Prostate gland (tissue), 2 donors: ENCODE measurements at regions not wholly inside any gene's neighbourhood (a gene's known extent, or its start where the extent isn't known, plus 50 kb on each side); places are given as distances from the start of the nearest gene placed in this dataset.

Experiments
- DNase-seq: peaks from one replicate; pipeline ENCODE4 v3.0.0-alpha.2; 2019; ENCODE audit warnings: low spot score
- H3K27ac ChIP-seq, 2 donors: fragments of 200-600 bp; sonication (generic); 2 replicates each; pipeline ENCODE4 v1.5.1; 2017 to 2019
- H3K27me3 ChIP-seq: fragments of 200-600 bp; sonication (generic); replicated peaks from 2 replicates; pipeline ENCODE4 v1.5.1; 2019; ENCODE audit not compliant: insufficient read depth
- H3K36me3 ChIP-seq, 2 donors: fragments of 200-600 bp; sonication (generic); 1 replicate in 1 of 2; 2 replicates in 1 of 2; pipeline versions ENCODE4 v1.5.1 to v1.8.1; 2017 to 2019
- H3K4me1 ChIP-seq: fragments of 200-600 bp; sonication (generic); replicated peaks from 2 replicates; pipeline ENCODE4 v1.5.1; 2019
- H3K4me3 ChIP-seq, 2 donors: fragments of 200-600 bp; sonication (generic); 2 replicates each; pipeline ENCODE4 v1.5.1; 2017 to 2019
- H3K9me3 ChIP-seq: fragments of 200-600 bp; sonication (generic); 2 replicates; pipeline ENCODE4 v1.5.1; 2017
- POLR2A ChIP-seq: fragments of 450-650 bp; IDR thresholded peaks from one replicate; pipeline ENCODE4 v1.6.1; 2016; ENCODE audit warnings: antibody characterized with exemption, mild to moderate bottlenecking
- POLR2AphosphoS5 ChIP-seq: sonication (generic); formaldehyde crosslinking; IDR thresholded peaks from one replicate; pipeline ENCODE4 v1.6.1; 2017; ENCODE audit warnings: antibody characterized with exemption
- WGBS: methylation state at CpG from one replicate; pipeline ENCODE4 v1.1.5; 2018; 5-methylcytosine and 5-hydroxymethylcytosine counted together
- intact Hi-C: fragments of 100-400 bp; cut with DNase I; formaldehyde crosslinking; loops from one replicate; pipeline ENCODE4 v1.14.2; 2022
- TF ChIP-seq, protein P1 (sequence below), 4 experiments: fragments of 200-600 bp in 2 of 4; fragments of 450-650 bp in 2 of 4; sonication (generic) in 2 of 4; IDR thresholded peaks; 1 replicate in 3 of 4; 2 replicates in 1 of 4; pipeline ENCODE4 v1.5.1; 2016 to 2019; ENCODE audit warnings: antibody characterized with exemption in 4 of 4, mild to moderate bottlenecking in 2 of 4, moderate library complexity in 2 of 4

DNA sequence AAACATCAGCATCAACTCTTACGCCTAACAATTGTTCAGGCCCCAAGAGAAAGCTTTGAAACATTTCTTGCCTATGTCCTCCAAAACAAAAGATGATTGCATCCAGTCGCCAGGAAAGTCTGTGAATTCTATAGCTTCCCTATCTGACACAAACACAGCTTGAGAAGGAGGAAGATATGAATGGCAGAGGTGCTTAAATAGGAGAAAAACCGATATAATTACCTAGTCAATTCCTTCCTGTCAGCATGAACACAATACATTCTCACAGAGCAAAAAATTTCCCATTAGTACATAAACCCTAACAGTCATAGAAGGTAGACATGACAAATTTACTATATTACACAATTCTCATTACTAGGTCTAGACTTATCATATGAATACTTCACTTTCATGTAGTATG is 326.5 kb downstream of the CGGBP1 start:
- no peaks in the 10 kb centered on the region for H3K9me3 ChIP-seq
- H3K27ac ChIP-seq, result no peak overlapping the region
- intact Hi-C loops, result no loop called here
- H3K36me3 ChIP-seq, result no peaks in the 10 kb centered on the region
- no peaks in the 10 kb centered on the region for H3K27me3 ChIP-seq
- TF ChIP-seq POLR2AphosphoS5 (no peak), POLR2A (no peak)
- TF ChIP-seq, protein P1, sequence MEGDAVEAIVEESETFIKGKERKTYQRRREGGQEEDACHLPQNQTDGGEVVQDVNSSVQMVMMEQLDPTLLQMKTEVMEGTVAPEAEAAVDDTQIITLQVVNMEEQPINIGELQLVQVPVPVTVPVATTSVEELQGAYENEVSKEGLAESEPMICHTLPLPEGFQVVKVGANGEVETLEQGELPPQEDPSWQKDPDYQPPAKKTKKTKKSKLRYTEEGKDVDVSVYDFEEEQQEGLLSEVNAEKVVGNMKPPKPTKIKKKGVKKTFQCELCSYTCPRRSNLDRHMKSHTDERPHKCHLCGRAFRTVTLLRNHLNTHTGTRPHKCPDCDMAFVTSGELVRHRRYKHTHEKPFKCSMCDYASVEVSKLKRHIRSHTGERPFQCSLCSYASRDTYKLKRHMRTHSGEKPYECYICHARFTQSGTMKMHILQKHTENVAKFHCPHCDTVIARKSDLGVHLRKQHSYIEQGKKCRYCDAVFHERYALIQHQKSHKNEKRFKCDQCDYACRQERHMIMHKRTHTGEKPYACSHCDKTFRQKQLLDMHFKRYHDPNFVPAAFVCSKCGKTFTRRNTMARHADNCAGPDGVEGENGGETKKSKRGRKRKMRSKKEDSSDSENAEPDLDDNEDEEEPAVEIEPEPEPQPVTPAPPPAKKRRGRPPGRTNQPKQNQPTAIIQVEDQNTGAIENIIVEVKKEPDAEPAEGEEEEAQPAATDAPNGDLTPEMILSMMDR (IDR thresholded peaks at IDR 0.05), result no peak
- 85% methylated on average over 3 of the region's 3 CpGs for WGBS
- no peak overlapping the region for H3K4me3 ChIP-seq
- no peaks in the 10 kb centered on the region for H3K4me1 ChIP-seq
- DNase-seq, result no peak

DNA sequence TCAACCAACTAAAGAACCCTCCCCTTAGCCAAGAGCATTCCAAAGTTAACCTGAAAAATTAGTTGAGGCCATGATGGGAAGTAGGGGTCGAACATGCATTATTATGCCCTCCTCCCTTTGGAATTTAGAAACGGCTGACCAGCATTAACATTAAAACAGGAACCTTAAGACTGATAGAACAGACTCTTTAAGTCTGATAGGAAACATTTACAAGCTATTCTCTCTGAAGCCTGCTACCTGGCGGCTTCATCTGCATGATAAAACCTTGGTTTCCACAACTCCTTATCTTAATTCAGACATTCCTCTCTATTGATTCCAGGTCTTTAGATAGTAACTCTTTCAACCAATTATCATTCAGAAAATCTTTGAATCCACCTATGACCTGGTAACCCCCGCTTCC is 331.0 kb downstream of the CGGBP1 start:
- no peaks in the 10 kb centered on the region for H3K9me3 ChIP-seq
- H3K27ac ChIP-seq, result no peak overlapping the region
- no peaks in the 10 kb centered on the region for H3K36me3 ChIP-seq
- H3K4me3 ChIP-seq, result no peak overlapping the region
- DNase-seq, result no peak
- TF ChIP-seq POLR2A, result no peak
- no peak for TF ChIP-seq POLR2AphosphoS5
- TF ChIP-seq, protein P1 (IDR thresholded peaks at IDR 0.05), result no peak
- intact Hi-C loops, result no loop called here
- H3K4me1 ChIP-seq, result no peaks in the 10 kb centered on the region
- WGBS, result 70% methylated on average over 4 of the region's 4 CpGs
- H3K27me3 ChIP-seq, result no peaks in the 10 kb centered on the region

DNA sequence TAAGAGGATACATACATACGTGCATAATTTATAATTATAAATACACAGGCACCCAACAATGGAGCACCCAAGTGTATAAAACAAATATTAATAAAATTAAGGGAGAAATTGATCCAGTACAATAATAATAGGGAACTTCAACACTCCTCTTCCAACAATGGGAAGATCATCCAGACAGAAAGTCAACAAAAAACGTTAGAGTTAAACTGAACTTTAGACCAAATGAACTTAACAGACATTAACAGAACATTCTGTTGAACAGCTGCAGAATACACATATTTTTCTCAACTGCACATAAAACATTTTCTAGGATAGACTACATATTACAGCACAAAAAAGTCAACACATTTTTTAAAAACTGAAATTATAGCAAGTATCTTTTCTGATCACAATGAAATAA is 339.7 kb downstream of the CGGBP1 start:
- H3K27ac ChIP-seq, result no peak overlapping the region
- 67% methylated on average over 2 of the region's 2 CpGs for WGBS
- no peak overlapping the region for H3K4me3 ChIP-seq
- no peaks in the 10 kb centered on the region for H3K27me3 ChIP-seq
- intact Hi-C loops, result no loop called here
- H3K36me3 ChIP-seq, result no peaks in the 10 kb centered on the region
- TF ChIP-seq, protein P1 (IDR thresholded peaks at IDR 0.05), result no peak
- TF ChIP-seq POLR2AphosphoS5, result no peak
- TF ChIP-seq POLR2A, result no peak
- DNase-seq, result no peak
- no peaks in the 10 kb centered on the region for H3K9me3 ChIP-seq
- no peaks in the 10 kb centered on the region for H3K4me1 ChIP-seq

DNA sequence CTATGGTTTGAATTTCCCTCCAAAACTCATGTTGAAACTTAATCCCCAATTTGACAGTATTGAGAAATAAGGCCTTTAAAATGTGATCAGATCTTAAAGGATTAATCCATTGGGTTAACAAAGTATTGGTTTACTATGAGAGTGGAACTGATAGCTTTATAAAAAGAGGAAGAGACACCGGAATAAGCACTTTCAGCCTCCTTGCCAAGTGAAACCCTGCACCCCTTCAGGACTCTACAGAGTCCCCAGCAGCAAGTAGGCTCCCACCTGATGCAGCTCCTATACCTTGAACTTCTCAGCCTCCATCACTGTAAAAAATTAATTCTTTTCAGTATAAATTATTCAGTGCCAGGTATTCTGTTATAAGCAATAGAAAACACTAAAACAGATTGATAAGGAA is 348.3 kb downstream of the CGGBP1 start:
- Histone ChIP-seq H3K27me3 (no peaks in the 10 kb centered on the region), H3K4me1 (no peaks in the 10 kb centered on the region), H3K4me3 (no peak overlapping the region), H3K27ac (no peak overlapping the region), H3K36me3 (no peaks in the 10 kb centered on the region), H3K9me3 (no peaks in the 10 kb centered on the region)
- TF ChIP-seq POLR2AphosphoS5 (no peak), POLR2A (no peak)
- TF ChIP-seq, protein P1 (IDR thresholded peaks at IDR 0.05), result no peak
- 78% methylated on average over 1 of the region's 1 CpG for WGBS
- intact Hi-C loops, result no loop called here
- no peak for DNase-seq

DNA sequence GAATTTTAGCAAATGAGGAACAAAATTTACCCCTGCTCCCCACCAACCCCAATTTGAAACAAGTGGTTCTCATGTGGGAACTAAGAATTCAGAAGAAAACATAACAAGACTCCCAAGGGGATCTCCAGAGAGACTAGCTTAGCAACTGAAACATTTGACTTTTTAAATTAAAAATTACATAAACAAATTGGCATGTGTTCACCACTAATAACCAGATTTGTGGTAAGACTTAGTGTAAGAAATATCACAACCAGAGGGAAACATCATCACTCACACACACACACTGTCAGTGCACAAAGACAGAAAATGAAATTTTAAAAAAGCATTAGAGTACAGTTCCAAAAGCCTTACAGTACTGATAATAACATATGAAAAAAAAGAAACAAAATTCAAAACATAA is 348.8 kb downstream of the CGGBP1 start:
- no peaks in the 10 kb centered on the region for H3K4me1 ChIP-seq
- intact Hi-C loops, result no loop called here
- H3K27ac ChIP-seq, result no peak overlapping the region
- H3K36me3 ChIP-seq, result no peaks in the 10 kb centered on the region
- no peaks in the 10 kb centered on the region for H3K27me3 ChIP-seq
- DNase-seq, result no peak
- TF ChIP-seq POLR2A (no peak), POLR2AphosphoS5 (no peak)
- TF ChIP-seq, protein P1 (IDR thresholded peaks at IDR 0.05), result no peak
- no peak overlapping the region for H3K4me3 ChIP-seq
- no peaks in the 10 kb centered on the region for H3K9me3 ChIP-seq
